ENCODE measurements at regions not wholly inside any gene's neighbourhood (a gene's known extent, or its start where the extent isn't known, plus 50 kb on each side); places are given as distances from the start of the nearest gene placed in this dataset.

GRCh38 chr5:156254196-156254595 is 72.8 kb upstream of the SGCD start:
- TF ChIP-seq CTCF (conservative IDR thresholded peaks at IDR 0.05), result no peak

DNA sequence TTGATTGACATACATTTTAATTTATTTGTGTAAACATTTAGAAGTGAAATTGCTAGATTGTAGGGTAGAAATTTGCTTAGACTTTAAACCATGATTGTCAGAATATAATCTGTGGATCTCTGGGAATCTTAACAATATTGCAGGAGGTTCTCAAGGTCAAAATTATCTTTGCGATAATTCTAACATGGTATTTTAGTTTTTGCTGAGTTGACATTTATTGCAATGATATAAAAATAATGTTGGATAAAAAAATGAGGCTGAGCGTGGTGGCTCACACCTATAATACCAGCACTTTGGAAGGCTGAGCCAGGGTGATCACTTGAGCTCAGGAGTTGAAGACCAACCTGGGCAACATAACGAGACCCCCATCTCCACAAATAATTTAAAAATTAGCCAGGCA is 70.3 kb upstream of the SGCD start:
- no peak for DNase-seq
- Mint-ChIP-seq H3K9me3 (no peaks in the 10 kb centered on the region), H3K4me3 (no peak overlapping the region), H3K4me1 (no peaks in the 10 kb centered on the region), H3K27me3 (ENCODE audit: insufficient read depth) (no peaks in the 10 kb centered on the region), H3K27ac (no peak overlapping the region), H3K36me3 (ENCODE audit: low read depth) (no peaks in the 10 kb centered on the region)
- WGBS, 2 experiments (ENCODE audit: insufficient coverage in 1 of 2, insufficient read length in 1 of 2), result 91% methylated on average over 3 of the region's 3 CpGs; no CpG with 5 or more reads in 1 of the 2 experiments
- Histone ChIP-seq H3K27ac (ENCODE audit: low read depth, low read length) (no peak overlapping the region), H3K4me1 (ENCODE audit: control insufficient read depth, insufficient read depth, low read length) (no peaks in the 10 kb centered on the region), H3K27me3 (ENCODE audit: control insufficient read depth, insufficient read depth, low read length, poor library complexity, severe bottlenecking) (no peaks in the 10 kb centered on the region), H3K36me3 (ENCODE audit: control insufficient read depth, insufficient read depth, low read length) (no peaks in the 10 kb centered on the region), H3K9me3 (ENCODE audit: control insufficient read depth, low read length) (no peaks in the 10 kb centered on the region), H3K4me3 (ENCODE audit: low read length) (no peak overlapping the region), H3K9ac (ENCODE audit: extremely low read depth, low read length, poor library complexity, severe bottlenecking) (no peak overlapping the region)
- TF ChIP-seq CTCF (conservative IDR thresholded peaks at IDR 0.05), result no peak

More at GRCh38 chr5:156254196-156254595, 72.8 kb upstream of the SGCD start:
- Histone ChIP-seq H3K27me3 (ENCODE audit: control insufficient read depth, insufficient read depth, low read length, poor library complexity, severe bottlenecking) (no peaks in the 10 kb centered on the region), H3K4me1 (ENCODE audit: control insufficient read depth, insufficient read depth, low read length) (no peaks in the 10 kb centered on the region), H3K36me3 (ENCODE audit: control insufficient read depth, insufficient read depth, low read length) (no peaks in the 10 kb centered on the region), H3K9ac (ENCODE audit: extremely low read depth, low read length, poor library complexity, severe bottlenecking) (no peak overlapping the region), H3K27ac (ENCODE audit: low read depth, low read length) (no peak overlapping the region), H3K4me3 (ENCODE audit: low read length) (no peak overlapping the region), H3K9me3 (ENCODE audit: control insufficient read depth, low read length) (no peaks in the 10 kb centered on the region)
- Mint-ChIP-seq H3K27me3 (ENCODE audit: insufficient read depth) (no peaks in the 10 kb centered on the region), H3K4me1 (no peaks in the 10 kb centered on the region), H3K27ac (no peak overlapping the region), H3K36me3 (ENCODE audit: low read depth) (no peaks in the 10 kb centered on the region), H3K4me3 (no peak overlapping the region), H3K9me3 (no peaks in the 10 kb centered on the region)
- DNase-seq, result no peak
- 69% methylated on average over 2 of the region's 2 CpGs; no CpG with 5 or more reads in 1 of the 2 experiments for WGBS, 2 experiments (ENCODE audit: insufficient coverage in 1 of 2, insufficient read length in 1 of 2)

GRCh38 chr5:156258934-156259333 is 68.0 kb upstream of the SGCD start:
- no peaks in the 10 kb centered on the region for H3K9me3 ChIP-seq (ENCODE audit: control insufficient read depth, low read length)
- 100% methylated on average over 2 of the region's 2 CpGs; no CpG with 5 or more reads in 1 of the 2 experiments for WGBS, 2 experiments (ENCODE audit: insufficient coverage in 1 of 2, insufficient read length in 1 of 2)
- no peak overlapping the region for H3K9ac ChIP-seq (ENCODE audit: extremely low read depth, low read length, poor library complexity, severe bottlenecking)

More at GRCh38 chr5:156258934-156259333, 68.0 kb upstream of the SGCD start:
- no peak for TF ChIP-seq CTCF (conservative IDR thresholded peaks at IDR 0.05)
- Histone ChIP-seq H3K4me3 (ENCODE audit: low read length) (no peak overlapping the region), H3K27ac (ENCODE audit: low read depth, low read length) (no peak overlapping the region), H3K36me3 (ENCODE audit: control insufficient read depth, insufficient read depth, low read length) (no peaks in the 10 kb centered on the region), H3K4me1 (ENCODE audit: control insufficient read depth, insufficient read depth, low read length) (no peaks in the 10 kb centered on the region), H3K27me3 (ENCODE audit: control insufficient read depth, insufficient read depth, low read length, poor library complexity, severe bottlenecking) (no peaks in the 10 kb centered on the region)
- Mint-ChIP-seq H3K36me3 (ENCODE audit: low read depth) (no peaks in the 10 kb centered on the region), H3K4me3 (no peak overlapping the region), H3K27me3 (ENCODE audit: insufficient read depth) (no peaks in the 10 kb centered on the region), H3K27ac (no peak overlapping the region), H3K4me1 (no peaks in the 10 kb centered on the region), H3K9me3 (peaks cover 2% of the 10 kb centered on the region)
- no peak for DNase-seq
